ENCODE measurements at regions not wholly inside any gene's neighbourhood (a gene's known extent, or its start where the extent isn't known, plus 50 kb on each side); places are given as distances from the start of the nearest gene placed in this dataset.

GRCh38 chr1:238370599-238370998, 479.9 kb upstream of the ZP4 start:
- Histone ChIP-seq H2AFZ (ENCODE audit: low read depth, low read length) (no peak overlapping the region), H3K9me3 (replicated peaks; ENCODE audit: control insufficient read depth, insufficient read depth, low read depth, low read length) (0 out of 2 replicates have a peak, but pooled peaks cover 2% of the 10 kb centered on the region), H4K20me1 (replicated peaks; ENCODE audit: control insufficient read depth, insufficient read depth, low read length) (no peaks in the 10 kb centered on the region), H3K4me1 (replicated peaks in 1 of 2; ENCODE audit: control insufficient read depth in 2 of 2, insufficient read depth in 2 of 2, low read length in 2 of 2) (no peaks in the 10 kb centered on the region), H3K4me3 (no peak overlapping the region), H3K27me3 (ENCODE audit: control insufficient read depth in 2 of 2, insufficient read depth in 2 of 2, low read length in 2 of 2) (no peaks in the 10 kb centered on the region), H3K9ac (ENCODE audit: insufficient read depth in 1 of 2, low read depth in 2 of 2, low read length in 2 of 2) (no peak overlapping the region), H3K4me2 (ENCODE audit: insufficient read depth, low read length) (no peak overlapping the region), H3K27ac (ENCODE audit: extremely low read depth, low read depth, low read length) (no peak overlapping the region), H3K9me1 (ENCODE audit: control insufficient read depth, insufficient read depth, low read length) (no peaks in the 10 kb centered on the region), H3K79me2 (ENCODE audit: control insufficient read depth, insufficient read depth, low read length) (no peaks in the 10 kb centered on the region), H3K36me3 (ENCODE audit: control insufficient read depth, insufficient read depth, low read length) (no peaks in the 10 kb centered on the region)
- BruUV-seq (replicated peaks) = no TSS peak
- FAIRE-seq (no peak), ATAC-seq (no peak), DNase-seq (ENCODE audit: extremely low read depth in 1 of 4, low spot score in 3 of 4) (no peak)
- ChIA-PET CTCF (ENCODE audit: low intra/inter-chr PET ratio) (no interaction called here), POLR2A (no interaction called here)
- intact Hi-C loops (cut with micrococcal nuclease) = no loop called here
- in situ Hi-C loops (cut with MboI) = no loop called here
- TF ChIP-seq CREBBP (IDR thresholded peaks at IDR 0.05; ENCODE audit: low read depth, low read length) = no peak
- no peak for TF ChIP-seq THAP12 (CRISPR knock-in tag; IDR thresholded peaks at IDR 0.05)
- no peak for TF ChIP-seq RAD21 (CRISPR knock-in tag; conservative IDR thresholded peaks at IDR 0.05 in 1 of 2, IDR thresholded peaks at IDR 0.05 in 1 of 2)
- no peak for TF ChIP-seq NELFE (IDR thresholded peaks at IDR 0.05; ENCODE audit: insufficient read depth, insufficient read length)
- no peak for TF ChIP-seq POU5F1 (IDR thresholded peaks at IDR 0.05; ENCODE audit: borderline replicate concordance, low read depth, low read length, partially characterized antibody)
- 0% methylated on average over 2 of the region's 2 CpGs for WGBS (ENCODE audit: insufficient coverage, low coverage, missing lambda C conversion rate)

All from K562 (cell line).